GM12872 (cell line): ENCODE measurements at regions not wholly inside any gene's neighbourhood (a gene's known extent, or its start where the extent isn't known, plus 50 kb on each side); places are given as distances from the start of the nearest gene placed in this dataset.

Experiments used
- TF ChIP-seq, protein P1 (sequence below): IDR thresholded peaks from 3 replicates; pipeline ENCODE4 v1.5.1; 2011; ENCODE audit warnings: low read depth, mild to moderate bottlenecking, low read length, moderate library complexity; ENCODE audit not compliant: insufficient read depth

DNA sequence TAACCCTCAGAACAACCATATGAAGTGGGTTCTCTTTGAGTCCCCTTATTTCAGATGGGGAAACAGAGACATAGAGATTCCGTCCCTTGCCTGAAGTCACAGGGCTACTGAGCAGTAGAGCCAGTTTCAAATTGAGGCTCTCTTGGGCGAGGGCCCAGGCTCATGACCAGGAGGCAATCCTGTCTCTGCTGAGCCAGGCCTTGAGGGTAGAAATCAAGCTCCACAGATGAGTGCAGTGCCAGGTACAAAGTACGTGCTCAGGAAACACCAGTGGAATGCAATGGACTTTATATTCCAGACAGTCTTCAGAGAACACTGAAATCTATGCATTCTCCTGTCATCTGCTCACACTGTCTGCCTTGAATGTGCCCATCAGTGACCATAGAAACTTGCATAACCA lies 291.7 kb upstream of the MAF start:
- TF ChIP-seq, protein P1, sequence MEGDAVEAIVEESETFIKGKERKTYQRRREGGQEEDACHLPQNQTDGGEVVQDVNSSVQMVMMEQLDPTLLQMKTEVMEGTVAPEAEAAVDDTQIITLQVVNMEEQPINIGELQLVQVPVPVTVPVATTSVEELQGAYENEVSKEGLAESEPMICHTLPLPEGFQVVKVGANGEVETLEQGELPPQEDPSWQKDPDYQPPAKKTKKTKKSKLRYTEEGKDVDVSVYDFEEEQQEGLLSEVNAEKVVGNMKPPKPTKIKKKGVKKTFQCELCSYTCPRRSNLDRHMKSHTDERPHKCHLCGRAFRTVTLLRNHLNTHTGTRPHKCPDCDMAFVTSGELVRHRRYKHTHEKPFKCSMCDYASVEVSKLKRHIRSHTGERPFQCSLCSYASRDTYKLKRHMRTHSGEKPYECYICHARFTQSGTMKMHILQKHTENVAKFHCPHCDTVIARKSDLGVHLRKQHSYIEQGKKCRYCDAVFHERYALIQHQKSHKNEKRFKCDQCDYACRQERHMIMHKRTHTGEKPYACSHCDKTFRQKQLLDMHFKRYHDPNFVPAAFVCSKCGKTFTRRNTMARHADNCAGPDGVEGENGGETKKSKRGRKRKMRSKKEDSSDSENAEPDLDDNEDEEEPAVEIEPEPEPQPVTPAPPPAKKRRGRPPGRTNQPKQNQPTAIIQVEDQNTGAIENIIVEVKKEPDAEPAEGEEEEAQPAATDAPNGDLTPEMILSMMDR, result no peak

- TF ChIP-seq, protein P1, result no peak
These were observed 290.9 kb upstream of the MAF start for GRCh38 chr16:79891458-79891857.

GRCh38 chr16:79887541-79888540 lies 287.3 kb upstream of the MAF start:
- TF ChIP-seq, protein P1, result no peak

DNA sequence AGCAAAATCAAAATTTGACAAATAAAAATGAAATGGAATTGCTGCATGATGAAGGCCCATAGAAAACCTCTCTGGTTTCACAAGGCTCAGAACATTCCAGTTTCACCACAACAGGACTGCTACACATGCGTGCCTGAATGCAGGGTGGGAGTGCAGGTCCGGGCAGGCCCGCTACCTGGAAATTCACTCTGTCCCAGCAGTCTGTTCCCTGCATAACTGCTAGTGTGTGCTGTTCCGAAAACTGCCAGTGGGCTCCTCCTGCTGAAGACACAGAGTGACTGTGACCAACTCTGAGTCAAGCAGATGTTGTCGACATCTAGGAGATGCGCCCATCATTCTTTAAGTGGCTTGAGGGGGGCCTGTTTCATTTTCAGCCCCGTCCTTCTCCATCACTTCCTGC lies 284.8 kb upstream of the MAF start:
- TF ChIP-seq, protein P1, result no peak

DNA sequence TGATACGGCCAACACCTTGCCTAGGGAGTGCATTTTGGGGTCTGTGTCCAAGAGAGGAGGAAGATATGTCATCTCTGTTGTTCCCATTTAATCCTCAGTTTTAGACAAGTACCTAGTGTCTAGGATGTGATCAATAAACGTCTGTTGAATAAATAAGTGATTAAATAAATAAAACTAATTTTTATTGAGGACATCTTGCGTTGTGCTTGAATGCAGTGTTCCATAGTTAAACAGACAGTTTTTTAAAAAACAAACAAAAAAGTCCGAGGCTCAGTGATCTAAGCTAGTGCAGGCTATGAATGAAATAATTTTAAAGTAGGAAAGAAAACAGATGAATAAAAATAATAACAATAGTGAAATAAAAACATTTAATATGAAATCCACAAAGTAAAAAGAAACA lies 283.0 kb upstream of the MAF start:
- TF ChIP-seq, protein P1, result no peak

- TF ChIP-seq, protein P1, result no peak
These were observed 281.9 kb upstream of the MAF start for GRCh38 chr16:79882340-79883005.

GRCh38 chr16:79876332-79876730 lies 275.8 kb upstream of the MAF start:
- TF ChIP-seq, protein P1, result no peak
